ENCODE measurements at regions not wholly inside any gene's neighbourhood (a gene's known extent, or its start where the extent isn't known, plus 50 kb on each side); places are given as distances from the start of the nearest gene placed in this dataset.
"Not testable (repeated sequence)": the region's sequence is repeated elsewhere in the genome, so short reads cannot be mapped to it uniquely, and the experiment has no call there.

GRCh38 chr7:109659261-109659660 lies 1089.6 kb downstream of the DNAJB9 start:
- TF ChIP-seq EZH2 (IDR thresholded peaks at IDR 0.05; ENCODE audit: low read length, unreplicated experiment) (no peak), CTCF (conservative IDR thresholded peaks at IDR 0.05; ENCODE audit: low read depth, low read length) (no peak), EZH2phosphoT487 (IDR thresholded peaks at IDR 0.05; ENCODE audit: borderline replicate concordance, low read length) (no peak)
- Histone ChIP-seq H4K20me1 (ENCODE audit: low read length) (no peaks in the 10 kb centered on the region), H3K4me2 (ENCODE audit: low read length) (no peak overlapping the region), H3K4me1 (ENCODE audit: insufficient read depth, low read length) (no peaks in the 10 kb centered on the region), H3K27ac (ENCODE audit: low read length) (no peak overlapping the region), H3F3A (ENCODE audit: low read length, unreplicated experiment) (no peaks in the 10 kb centered on the region), H3K27me3 (ENCODE audit: low read length) (no peaks in the 10 kb centered on the region), H2AFZ (ENCODE audit: low read length) (no peak overlapping the region), H3K9me3 (ENCODE audit: low read length) (no peaks in the 10 kb centered on the region), H3K36me3 (ENCODE audit: low read depth, low read length) (no peaks in the 10 kb centered on the region), H3K9ac (ENCODE audit: low read length) (no peak overlapping the region), H3K79me2 (ENCODE audit: low read length) (no peaks in the 10 kb centered on the region), H3K9me2 (replicated peaks; ENCODE audit: low read length) (no peaks in the 10 kb centered on the region), H3K4me3 (ENCODE audit: low read length) (no peak overlapping the region)
- POLR2A ChIA-PET (ENCODE audit: unreplicated experiment): no interaction called here
- CTCF ChIA-PET: no interaction called here
- ATAC-seq (no peak), DNase-seq (no peak)
- BruUV-seq (replicated peaks): no TSS peak
- intact Hi-C loops (cut with micrococcal nuclease): no loop called here

- intact Hi-C loops (cut with micrococcal nuclease): no loop called here
- Histone ChIP-seq H4K20me1 (ENCODE audit: low read length) (no peaks in the 10 kb centered on the region), H3K4me1 (ENCODE audit: insufficient read depth, low read length) (no peaks in the 10 kb centered on the region), H3K27me3 (ENCODE audit: low read length) (no peaks in the 10 kb centered on the region), H3K27ac (ENCODE audit: low read length) (no peak overlapping the region), H3K4me2 (ENCODE audit: low read length) (no peak overlapping the region), H3K79me2 (ENCODE audit: low read length) (no peaks in the 10 kb centered on the region), H3K4me3 (ENCODE audit: low read length) (no peak overlapping the region), H3K36me3 (ENCODE audit: low read depth, low read length) (no peaks in the 10 kb centered on the region), H3K9me2 (replicated peaks; ENCODE audit: low read length) (no peaks in the 10 kb centered on the region), H3K9me3 (ENCODE audit: low read length) (no peaks in the 10 kb centered on the region), H2AFZ (ENCODE audit: low read length) (no peak overlapping the region), H3K9ac (ENCODE audit: low read length) (no peak overlapping the region), H3F3A (ENCODE audit: low read length, unreplicated experiment) (no peaks in the 10 kb centered on the region)
- ATAC-seq: no peak
- TF ChIP-seq EZH2 (IDR thresholded peaks at IDR 0.05; ENCODE audit: low read length, unreplicated experiment): no peak
- no peak for TF ChIP-seq EZH2phosphoT487 (IDR thresholded peaks at IDR 0.05; ENCODE audit: borderline replicate concordance, low read length)
- no peak for TF ChIP-seq CTCF (conservative IDR thresholded peaks at IDR 0.05; ENCODE audit: low read depth, low read length)
- no TSS peak for BruUV-seq (replicated peaks)
- POLR2A ChIA-PET (ENCODE audit: unreplicated experiment): no interaction called here
- no peak for DNase-seq
- CTCF ChIA-PET: no interaction called here
Measured at GRCh38 chr7:109660401-109660800, 1090.7 kb downstream of the DNAJB9 start.

- Histone ChIP-seq H3K79me2 (ENCODE audit: low read length) (no peaks in the 10 kb centered on the region), H3K9ac (ENCODE audit: low read length) (no peak overlapping the region), H3K27ac (ENCODE audit: low read length) (no peak overlapping the region), H3K4me1 (ENCODE audit: insufficient read depth, low read length) (no peaks in the 10 kb centered on the region), H3F3A (ENCODE audit: low read length, unreplicated experiment) (no peaks in the 10 kb centered on the region), H2AFZ (ENCODE audit: low read length) (no peak overlapping the region), H4K20me1 (ENCODE audit: low read length) (no peaks in the 10 kb centered on the region), H3K4me2 (ENCODE audit: low read length) (no peak overlapping the region), H3K4me3 (ENCODE audit: low read length) (no peak overlapping the region), H3K27me3 (ENCODE audit: low read length) (no peaks in the 10 kb centered on the region), H3K36me3 (ENCODE audit: low read depth, low read length) (no peaks in the 10 kb centered on the region), H3K9me2 (replicated peaks; ENCODE audit: low read length) (no peaks in the 10 kb centered on the region), H3K9me3 (ENCODE audit: low read length) (no peaks in the 10 kb centered on the region)
- intact Hi-C loops (cut with micrococcal nuclease): no loop called here
- POLR2A ChIA-PET (ENCODE audit: unreplicated experiment): interaction anchor here (0.6 kb wide), 1 partner anchor 9 kb away, joined by 3 read pairs; no protein-coding TSS in a partner anchor
- CTCF ChIA-PET: no interaction called here
- ATAC-seq: no peak
- no TSS peak for BruUV-seq (replicated peaks)
- DNase-seq: no peak
- TF ChIP-seq EZH2phosphoT487 (IDR thresholded peaks at IDR 0.05; ENCODE audit: borderline replicate concordance, low read length): no peak
- TF ChIP-seq CTCF (conservative IDR thresholded peaks at IDR 0.05; ENCODE audit: low read depth, low read length): no peak
- no peak for TF ChIP-seq EZH2 (IDR thresholded peaks at IDR 0.05; ENCODE audit: low read length, unreplicated experiment)
Measured at GRCh38 chr7:109663806-109664205, 1094.1 kb downstream of the DNAJB9 start.

GRCh38 chr7:109687269-109687668 lies 1117.6 kb downstream of the DNAJB9 start:
- H3K9ac ChIP-seq (ENCODE audit: low read length); H3K27me3 ChIP-seq (ENCODE audit: low read length); ATAC-seq; intact Hi-C loops (cut with micrococcal nuclease); H3K27ac ChIP-seq (ENCODE audit: low read length); H3K9me3 ChIP-seq (ENCODE audit: low read length); CTCF ChIA-PET; H3K4me2 ChIP-seq (ENCODE audit: low read length); H3K36me3 ChIP-seq (ENCODE audit: low read depth, low read length); DNase-seq; H3K4me3 ChIP-seq (ENCODE audit: low read length); H2AFZ ChIP-seq (ENCODE audit: low read length); POLR2A ChIA-PET (ENCODE audit: unreplicated experiment); H3F3A ChIP-seq (ENCODE audit: low read length, unreplicated experiment); BruUV-seq (replicated peaks); H3K9me2 ChIP-seq (replicated peaks; ENCODE audit: low read length); H3K4me1 ChIP-seq (ENCODE audit: insufficient read depth, low read length); H3K79me2 ChIP-seq (ENCODE audit: low read length); H4K20me1 ChIP-seq (ENCODE audit: low read length): not testable (repeated sequence)

GRCh38 chr7:109692613-109693012 lies 1122.9 kb downstream of the DNAJB9 start:
- CTCF ChIA-PET; H3K9me3 ChIP-seq (ENCODE audit: low read length); H3K79me2 ChIP-seq (ENCODE audit: low read length); H3K27me3 ChIP-seq (ENCODE audit: low read length); BruUV-seq (replicated peaks); H3K9ac ChIP-seq (ENCODE audit: low read length); H2AFZ ChIP-seq (ENCODE audit: low read length); H3K27ac ChIP-seq (ENCODE audit: low read length); H3K4me2 ChIP-seq (ENCODE audit: low read length); DNase-seq; POLR2A ChIA-PET (ENCODE audit: unreplicated experiment); intact Hi-C loops (cut with micrococcal nuclease); ATAC-seq; H4K20me1 ChIP-seq (ENCODE audit: low read length); H3F3A ChIP-seq (ENCODE audit: low read length, unreplicated experiment); H3K9me2 ChIP-seq (replicated peaks; ENCODE audit: low read length); H3K4me3 ChIP-seq (ENCODE audit: low read length); H3K36me3 ChIP-seq (ENCODE audit: low read depth, low read length); H3K4me1 ChIP-seq (ENCODE audit: insufficient read depth, low read length): not testable (repeated sequence)

All from PC-3 (cell line).